ENCODE measurements at regions not wholly inside any gene's neighbourhood (a gene's known extent, or its start where the extent isn't known, plus 50 kb on each side); places are given as distances from the start of the nearest gene placed in this dataset.

- Histone ChIP-seq H3K36me3 (ENCODE audit: insufficient read depth, low read length, poor library complexity, severe bottlenecking) (no peaks in the 10 kb centered on the region), H3K4me3 (ENCODE audit: low read depth, low read length, poor library complexity, severe bottlenecking) (no peak overlapping the region), H3K4me1 (ENCODE audit: insufficient read depth, low read length, poor library complexity, severe bottlenecking) (no peaks in the 10 kb centered on the region), H3K9me3 (ENCODE audit: low read depth, low read length, poor library complexity, severe bottlenecking) (no peaks in the 10 kb centered on the region), H3K27ac (ENCODE audit: low read depth, low read length, poor library complexity, severe bottlenecking) (no peak overlapping the region), H3K27me3 (replicated peaks; ENCODE audit: insufficient read depth, low read depth, low read length, poor library complexity) (no peaks in the 10 kb centered on the region)
- intact Hi-C loops (cut with micrococcal nuclease; ENCODE audit: unreplicated experiment): no loop called here
- CTCF ChIA-PET: no interaction called here
- no peak for DNase-seq (ENCODE audit: low spot score)
- POLR2A ChIA-PET (ENCODE audit: low non-redundant PET): no interaction called here
- TF ChIP-seq CTCF (conservative IDR thresholded peaks at IDR 0.05; ENCODE audit: low read depth, low read length) (no peak), EZH2 (IDR thresholded peaks at IDR 0.05; ENCODE audit: borderline replicate concordance, low read depth, low read length, poor library complexity, severe bottlenecking) (no peak)
- BruUV-seq (replicated peaks): no TSS peak
Observed at GRCh38 chr4:83875437-83875836, 339.5 kb downstream of the GPAT3 start.

- intact Hi-C loops (cut with micrococcal nuclease; ENCODE audit: unreplicated experiment): no loop called here
- Histone ChIP-seq H3K36me3 (ENCODE audit: insufficient read depth, low read length, poor library complexity, severe bottlenecking) (no peaks in the 10 kb centered on the region), H3K4me3 (ENCODE audit: low read depth, low read length, poor library complexity, severe bottlenecking) (no peak overlapping the region), H3K4me1 (ENCODE audit: insufficient read depth, low read length, poor library complexity, severe bottlenecking) (no peaks in the 10 kb centered on the region), H3K9me3 (ENCODE audit: low read depth, low read length, poor library complexity, severe bottlenecking) (no peaks in the 10 kb centered on the region), H3K27ac (ENCODE audit: low read depth, low read length, poor library complexity, severe bottlenecking) (no peak overlapping the region), H3K27me3 (replicated peaks; ENCODE audit: insufficient read depth, low read depth, low read length, poor library complexity) (no peaks in the 10 kb centered on the region)
- ChIA-PET POLR2A (ENCODE audit: low non-redundant PET) (no interaction called here), CTCF (no interaction called here)
- TF ChIP-seq EZH2 (IDR thresholded peaks at IDR 0.05; ENCODE audit: borderline replicate concordance, low read depth, low read length, poor library complexity, severe bottlenecking) (no peak), CTCF (conservative IDR thresholded peaks at IDR 0.05; ENCODE audit: low read depth, low read length) (no peak)
- BruUV-seq (replicated peaks): no TSS peak
- no peak for DNase-seq (ENCODE audit: low spot score)
Observed at GRCh38 chr4:83873996-83874395, 338.1 kb downstream of the GPAT3 start.

- no TSS peak for BruUV-seq (replicated peaks)
- Histone ChIP-seq H3K27ac (ENCODE audit: low read depth, low read length, poor library complexity, severe bottlenecking) (no peak overlapping the region), H3K4me1 (ENCODE audit: insufficient read depth, low read length, poor library complexity, severe bottlenecking) (no peaks in the 10 kb centered on the region), H3K9me3 (ENCODE audit: low read depth, low read length, poor library complexity, severe bottlenecking) (no peaks in the 10 kb centered on the region), H3K4me3 (ENCODE audit: low read depth, low read length, poor library complexity, severe bottlenecking) (no peak overlapping the region), H3K36me3 (ENCODE audit: insufficient read depth, low read length, poor library complexity, severe bottlenecking) (no peaks in the 10 kb centered on the region), H3K27me3 (replicated peaks; ENCODE audit: insufficient read depth, low read depth, low read length, poor library complexity) (no peaks in the 10 kb centered on the region)
- no peak for TF ChIP-seq EZH2 (IDR thresholded peaks at IDR 0.05; ENCODE audit: borderline replicate concordance, low read depth, low read length, poor library complexity, severe bottlenecking)
- no peak for TF ChIP-seq CTCF (conservative IDR thresholded peaks at IDR 0.05; ENCODE audit: low read depth, low read length)
- POLR2A ChIA-PET (ENCODE audit: low non-redundant PET): no interaction called here
- no peak for DNase-seq (ENCODE audit: low spot score)
- CTCF ChIA-PET: interaction anchor here (0.6 kb wide), 1 partner anchor 1408 kb away, joined by 4 read pairs; no protein-coding TSS in a partner anchor
- intact Hi-C loops (cut with micrococcal nuclease; ENCODE audit: unreplicated experiment): no loop called here
Observed at GRCh38 chr4:83870328-83870950, 334.5 kb downstream of the GPAT3 start.
